ENCODE measurements at regions not wholly inside any gene's neighbourhood (a gene's known extent, or its start where the extent isn't known, plus 50 kb on each side); places are given as distances from the start of the nearest gene placed in this dataset.

DNA sequence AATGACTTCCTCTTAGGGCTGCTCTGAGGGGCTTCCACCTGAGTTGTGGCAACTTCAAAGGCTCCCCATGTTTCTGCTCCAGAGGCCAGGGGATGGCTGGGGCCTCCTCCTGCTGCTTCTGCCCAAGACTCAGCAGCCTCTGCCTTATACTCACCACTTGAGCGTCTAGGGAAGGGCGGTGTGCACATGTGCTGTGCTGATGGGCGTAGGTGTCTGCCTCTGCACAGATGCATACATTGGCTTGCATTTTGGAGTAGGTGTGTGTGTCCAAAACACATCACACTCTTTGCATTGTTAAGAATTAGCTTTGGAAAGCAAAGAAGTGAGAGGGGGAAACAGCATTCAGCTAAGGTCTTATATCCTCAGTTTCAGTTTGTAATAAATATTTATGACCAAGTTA is 85.2 kb downstream of the EN1 start:
- TF ChIP-seq, protein P1, sequence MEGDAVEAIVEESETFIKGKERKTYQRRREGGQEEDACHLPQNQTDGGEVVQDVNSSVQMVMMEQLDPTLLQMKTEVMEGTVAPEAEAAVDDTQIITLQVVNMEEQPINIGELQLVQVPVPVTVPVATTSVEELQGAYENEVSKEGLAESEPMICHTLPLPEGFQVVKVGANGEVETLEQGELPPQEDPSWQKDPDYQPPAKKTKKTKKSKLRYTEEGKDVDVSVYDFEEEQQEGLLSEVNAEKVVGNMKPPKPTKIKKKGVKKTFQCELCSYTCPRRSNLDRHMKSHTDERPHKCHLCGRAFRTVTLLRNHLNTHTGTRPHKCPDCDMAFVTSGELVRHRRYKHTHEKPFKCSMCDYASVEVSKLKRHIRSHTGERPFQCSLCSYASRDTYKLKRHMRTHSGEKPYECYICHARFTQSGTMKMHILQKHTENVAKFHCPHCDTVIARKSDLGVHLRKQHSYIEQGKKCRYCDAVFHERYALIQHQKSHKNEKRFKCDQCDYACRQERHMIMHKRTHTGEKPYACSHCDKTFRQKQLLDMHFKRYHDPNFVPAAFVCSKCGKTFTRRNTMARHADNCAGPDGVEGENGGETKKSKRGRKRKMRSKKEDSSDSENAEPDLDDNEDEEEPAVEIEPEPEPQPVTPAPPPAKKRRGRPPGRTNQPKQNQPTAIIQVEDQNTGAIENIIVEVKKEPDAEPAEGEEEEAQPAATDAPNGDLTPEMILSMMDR (IDR thresholded peaks at IDR 0.05; ENCODE audit: insufficient read depth, low read length, poor library complexity, severe bottlenecking): no peak
- no peak for TF ChIP-seq EZH2phosphoT487 (conservative IDR thresholded peaks at IDR 0.05; ENCODE audit: low read length)

Data from SU-DHL-6 (cell line).